Astrocyte (in vitro differentiated cells and primary cell): ENCODE measurements at regions not wholly inside any gene's neighbourhood (a gene's known extent, or its start where the extent isn't known, plus 50 kb on each side); places are given as distances from the start of the nearest gene placed in this dataset.

Experiments used
- DNase-seq: peaks from one replicate; pipeline ENCODE4 v3.0.0-alpha.2; 2010; ENCODE audit warnings: low read depth
- FAIRE-seq: peaks from 2 replicates; lab custom pipeline; 2011; peaks lifted over from hg19 to GRCh38; lab: Jason Lieb, UNC
- H2AFZ ChIP-seq: 2 replicates; pipeline ENCODE4 v1.6.0; 2012; ENCODE audit warnings: low read depth, low read length, inconsistent platforms
- H3K27ac ChIP-seq: 2 replicates; pipeline ENCODE4 v1.5.1; 2011; ENCODE audit warnings: low read depth, low read length, inconsistent platforms
- H3K27me3 ChIP-seq: 2 replicates; pipeline ENCODE4 v1.6.0; 2011; ENCODE audit warnings: low read length, inconsistent platforms; ENCODE audit not compliant: insufficient read depth
- H3K36me3 ChIP-seq: 2 replicates; pipeline ENCODE4 v1.5.1; 2011; ENCODE audit warnings: low read length, inconsistent platforms; ENCODE audit not compliant: insufficient read depth
- H3K4me1 ChIP-seq: 2 replicates; pipeline ENCODE4 v1.5.1; 2011; ENCODE audit warnings: low read length, inconsistent platforms; ENCODE audit not compliant: insufficient read depth
- H3K4me2 ChIP-seq: 2 replicates; pipeline ENCODE4 v1.6.0; 2012; ENCODE audit warnings: low read length, inconsistent platforms
- H3K4me3 ChIP-seq: 2 replicates; pipeline ENCODE4 v1.5.1; 2011; ENCODE audit warnings: low read depth, mild to moderate bottlenecking, low read length, inconsistent platforms; ENCODE audit not compliant: insufficient read depth
- H3K79me2 ChIP-seq: 2 replicates; pipeline ENCODE4 v1.6.0; 2012; ENCODE audit warnings: mild to moderate bottlenecking, low read length, inconsistent platforms; ENCODE audit not compliant: insufficient read depth
- H3K9ac ChIP-seq: 2 replicates; pipeline ENCODE4 v1.6.0; 2012; ENCODE audit warnings: mild to moderate bottlenecking, low read length, inconsistent platforms
- H3K9me3 ChIP-seq: 2 replicates; pipeline ENCODE4 v1.5.1; 2012; ENCODE audit warnings: low read depth, mild to moderate bottlenecking, low read length, inconsistent platforms; ENCODE audit not compliant: insufficient read depth
- H4K20me1 ChIP-seq: 2 replicates; pipeline ENCODE4 v1.6.0; 2012; ENCODE audit warnings: low read length, inconsistent platforms; ENCODE audit not compliant: insufficient read depth
- H3K27ac Mint-ChIP-seq: one replicate; pipeline ENCODE4 v1.8.0; 2021; ENCODE audit warnings: mild to moderate bottlenecking, mixed read lengths; ENCODE audit not compliant: unreplicated experiment
- H3K27me3 Mint-ChIP-seq: one replicate; pipeline ENCODE4 v1.8.0; 2021; ENCODE audit warnings: low read depth, mixed read lengths; ENCODE audit not compliant: unreplicated experiment
- H3K36me3 Mint-ChIP-seq: one replicate; pipeline ENCODE4 v1.8.0; 2021; ENCODE audit warnings: low read depth, mixed read lengths; ENCODE audit not compliant: unreplicated experiment
- H3K4me1 Mint-ChIP-seq: one replicate; pipeline ENCODE4 v1.8.0; 2021; ENCODE audit warnings: low read depth, mixed read lengths; ENCODE audit not compliant: unreplicated experiment
- H3K4me3 Mint-ChIP-seq: one replicate; pipeline ENCODE4 v1.8.0; 2021; ENCODE audit warnings: mild to moderate bottlenecking, moderate library complexity, mixed read lengths; ENCODE audit not compliant: unreplicated experiment
- H3K9me3 Mint-ChIP-seq: one replicate; pipeline ENCODE4 v1.8.0; 2021; ENCODE audit warnings: mild to moderate bottlenecking, mixed read lengths; ENCODE audit not compliant: unreplicated experiment
- CTCF ChIP-seq: IDR thresholded peaks from 2 replicates; pipeline ENCODE4 v1.5.1; 2011; ENCODE audit warnings: low read depth, mild to moderate bottlenecking, inconsistent platforms, low read length, moderate library complexity; ENCODE audit not compliant: insufficient read depth
- EZH2 ChIP-seq: IDR thresholded peaks from 2 replicates; pipeline ENCODE4 v1.6.1; 2012; ENCODE audit warnings: mild to moderate bottlenecking, low read length, inconsistent platforms; ENCODE audit not compliant: insufficient read depth

GRCh38 chr22:19643448-19644313, 70.6 kb upstream of the SEPTIN5 start:
- peaks cover 12% of the 10 kb centered on the region for H3K9me3 Mint-ChIP-seq
- FAIRE-seq (no peak), DNase-seq (no peak)
- Histone ChIP-seq H3K36me3 (no peaks in the 10 kb centered on the region), H2AFZ (no peak overlapping the region), H3K4me3 (no peak overlapping the region), H3K79me2 (no peaks in the 10 kb centered on the region), H4K20me1 (no peaks in the 10 kb centered on the region), H3K9me3 (no peaks in the 10 kb centered on the region), H3K27ac (no peak overlapping the region), H3K4me1 (no peaks in the 10 kb centered on the region), H3K4me2 (no peak overlapping the region), H3K9ac (no peak overlapping the region), H3K27me3 (peaks cover 2% of the 10 kb centered on the region)
- H3K27me3 Mint-ChIP-seq: peaks cover 42% of the 10 kb centered on the region
- TF ChIP-seq CTCF: no peak
- no peak for TF ChIP-seq EZH2
- no peak overlapping the region for H3K27ac Mint-ChIP-seq
- no peaks in the 10 kb centered on the region for H3K4me1 Mint-ChIP-seq
- peaks cover 3% of the 10 kb centered on the region for H3K36me3 Mint-ChIP-seq
- no peak overlapping the region for H3K4me3 Mint-ChIP-seq

- H3K9ac ChIP-seq: no peak overlapping the region
- H3K9me3 ChIP-seq: no peaks in the 10 kb centered on the region
- H3K4me3 Mint-ChIP-seq: no peak overlapping the region
- H4K20me1 ChIP-seq: no peaks in the 10 kb centered on the region
- no peaks in the 10 kb centered on the region for H3K36me3 ChIP-seq
- H3K4me2 ChIP-seq: no peak overlapping the region
- H3K79me2 ChIP-seq: no peaks in the 10 kb centered on the region
- TF ChIP-seq CTCF (no peak), EZH2 (no peak)
- H3K27me3 ChIP-seq: peaks cover 2% of the 10 kb centered on the region
- H3K4me1 ChIP-seq: no peaks in the 10 kb centered on the region
- H3K27ac Mint-ChIP-seq: no peak overlapping the region
- FAIRE-seq: no peak
- peaks cover 12% of the 10 kb centered on the region for H3K9me3 Mint-ChIP-seq
- no peak overlapping the region for H3K27ac ChIP-seq
- no peaks in the 10 kb centered on the region for H3K4me1 Mint-ChIP-seq
- H2AFZ ChIP-seq: no peak overlapping the region
- H3K4me3 ChIP-seq: no peak overlapping the region
- H3K27me3 Mint-ChIP-seq: peaks cover 39% of the 10 kb centered on the region
- peaks cover 3% of the 10 kb centered on the region for H3K36me3 Mint-ChIP-seq
- no peak for DNase-seq
Observed at GRCh38 chr22:19644314-19645223, 69.7 kb upstream of the SEPTIN5 start.
